Neural cell (in vitro differentiated cells): ENCODE measurements at regions not wholly inside any gene's neighbourhood (a gene's known extent, or its start where the extent isn't known, plus 50 kb on each side); places are given as distances from the start of the nearest gene placed in this dataset.

Source experiments
- H2AFZ ChIP-seq: fragments of 200-600, 300-800 bp; sonication (generic), shearing (Covaris generic); 2 replicates; pipeline ENCODE4 v1.6.0; 2014; ENCODE audit warnings: low read depth, mild to moderate bottlenecking, antibody characterized with exemption, low read length, moderate library complexity
- H3F3A ChIP-seq: fragments of 200-600 bp; shearing (Covaris generic); 2 replicates; pipeline ENCODE4 v1.6.1; 2016; ENCODE audit warnings: mild to moderate bottlenecking, moderate library complexity, mixed read lengths, antibody characterized with exemption, low read length; ENCODE audit not compliant: insufficient read depth, poor library complexity, severe bottlenecking
- H3K27ac ChIP-seq: fragments of 200-600, 300-800 bp; sonication (generic), shearing (Covaris generic); 2 replicates; pipeline ENCODE4 v1.5.1; 2014; ENCODE audit warnings: mild to moderate bottlenecking, low read length, moderate library complexity
- H3K27me3 ChIP-seq: fragments of 300-800, 200-600 bp; sonication (generic), shearing (Covaris generic); 2 replicates; pipeline ENCODE4 v1.6.0; 2014; ENCODE audit warnings: mild to moderate bottlenecking, low read depth, low read length, moderate library complexity; ENCODE audit not compliant: insufficient read depth
- H3K36me3 ChIP-seq: fragments of 300-800, 200-600 bp; sonication (generic), shearing (Covaris generic); 2 replicates; pipeline ENCODE4 v1.5.1; 2014; ENCODE audit warnings: mild to moderate bottlenecking, antibody characterized with exemption, low read length, moderate library complexity; ENCODE audit not compliant: insufficient read depth
- H3K4me2 ChIP-seq: fragments of 300-800, 200-600 bp; sonication (generic), shearing (Covaris generic); 2 replicates; pipeline ENCODE4 v1.6.0; 2014; ENCODE audit warnings: mild to moderate bottlenecking, low read length
- H3K4me3 ChIP-seq: fragments of 300-800, 200-600 bp; sonication (generic), shearing (Covaris generic); 2 replicates; pipeline ENCODE4 v1.5.1; 2014; ENCODE audit warnings: mild to moderate bottlenecking, low read length, moderate library complexity
- H3K79me2 ChIP-seq: fragments of 200-600 bp; shearing (Covaris generic); replicated peaks from 2 replicates; pipeline ENCODE4 v1.6.0; 2014; ENCODE audit warnings: mild to moderate bottlenecking, low read length, moderate library complexity; ENCODE audit not compliant: insufficient read depth
- H3K9ac ChIP-seq: fragments of 300-800, 200-600 bp; sonication (generic), shearing (Covaris generic); 2 replicates; pipeline ENCODE4 v1.6.1; 2016; ENCODE audit warnings: mild to moderate bottlenecking, low read length, mixed read lengths
- H3K9me2 ChIP-seq: fragments of 200-600 bp; shearing (Covaris generic); 2 replicates; pipeline ENCODE4 v1.6.1; 2016; ENCODE audit warnings: mild to moderate bottlenecking, low read length, mixed read lengths; ENCODE audit not compliant: insufficient read depth
- H3K9me3 ChIP-seq: fragments of 200-600, 300-800 bp; sonication (generic), shearing (Covaris generic); 2 replicates; pipeline ENCODE4 v1.6.1; 2016; ENCODE audit warnings: mild to moderate bottlenecking, mixed run types, low read length, moderate library complexity, mixed read lengths
- H4K20me1 ChIP-seq: fragments of 200-600 bp; shearing (Covaris generic); 2 replicates; pipeline ENCODE4 v1.6.1; 2016; ENCODE audit warnings: mild to moderate bottlenecking, mixed run types; ENCODE audit not compliant: insufficient read depth
- EP300 ChIP-seq: fragments of 450-650 bp; conservative IDR thresholded peaks from 2 replicates; pipeline ENCODE4 v1.6.1; 2014; ENCODE audit warnings: antibody characterized with exemption, mild to moderate bottlenecking, moderate library complexity; ENCODE audit not compliant: poor library complexity, severe bottlenecking
- EZH2 ChIP-seq: fragments of 200-600, 300-800 bp; shearing (Covaris generic), sonication (generic); IDR thresholded peaks from 2 replicates; pipeline ENCODE4 v1.6.1; 2014; ENCODE audit warnings: antibody characterized with exemption, low read length, borderline replicate concordance, mild to moderate bottlenecking; ENCODE audit not compliant: insufficient read depth, poor library complexity, severe bottlenecking
- MXI1 ChIP-seq: fragments of 450-650 bp; conservative IDR thresholded peaks from 2 replicates; pipeline ENCODE4 v1.6.1; 2014; ENCODE audit warnings: antibody characterized with exemption, mild to moderate bottlenecking; ENCODE audit not compliant: poor library complexity, severe bottlenecking
- POLR2AphosphoS5 ChIP-seq: IDR thresholded peaks from 2 replicates; pipeline ENCODE4 v1.6.1; 2012
- RAD21 ChIP-seq: fragments of 450-650 bp; conservative IDR thresholded peaks from 2 replicates; pipeline ENCODE4 v1.6.1; 2014; ENCODE audit warnings: antibody characterized with exemption, mild to moderate bottlenecking, moderate library complexity
- SMC3 ChIP-seq: fragments of 450-650 bp; conservative IDR thresholded peaks from 2 replicates; pipeline ENCODE4 v1.6.1; 2014; ENCODE audit warnings: antibody characterized with exemption, mild to moderate bottlenecking, moderate library complexity; ENCODE audit not compliant: poor library complexity
- TAF1 ChIP-seq: IDR thresholded peaks from 2 replicates; pipeline ENCODE4 v1.6.1; 2012; ENCODE audit warnings: low read depth
- TF ChIP-seq, protein P1 (sequence below): IDR thresholded peaks from 2 replicates; pipeline ENCODE4 v1.6.1; 2012; ENCODE audit warnings: borderline replicate concordance
- TF ChIP-seq, protein P2 (sequence below): fragments of 450-650 bp; IDR thresholded peaks from 2 replicates; pipeline ENCODE4 v1.5.1; 2014; ENCODE audit warnings: antibody characterized with exemption, mild to moderate bottlenecking, moderate library complexity; ENCODE audit not compliant: poor library complexity, severe bottlenecking

DNA sequence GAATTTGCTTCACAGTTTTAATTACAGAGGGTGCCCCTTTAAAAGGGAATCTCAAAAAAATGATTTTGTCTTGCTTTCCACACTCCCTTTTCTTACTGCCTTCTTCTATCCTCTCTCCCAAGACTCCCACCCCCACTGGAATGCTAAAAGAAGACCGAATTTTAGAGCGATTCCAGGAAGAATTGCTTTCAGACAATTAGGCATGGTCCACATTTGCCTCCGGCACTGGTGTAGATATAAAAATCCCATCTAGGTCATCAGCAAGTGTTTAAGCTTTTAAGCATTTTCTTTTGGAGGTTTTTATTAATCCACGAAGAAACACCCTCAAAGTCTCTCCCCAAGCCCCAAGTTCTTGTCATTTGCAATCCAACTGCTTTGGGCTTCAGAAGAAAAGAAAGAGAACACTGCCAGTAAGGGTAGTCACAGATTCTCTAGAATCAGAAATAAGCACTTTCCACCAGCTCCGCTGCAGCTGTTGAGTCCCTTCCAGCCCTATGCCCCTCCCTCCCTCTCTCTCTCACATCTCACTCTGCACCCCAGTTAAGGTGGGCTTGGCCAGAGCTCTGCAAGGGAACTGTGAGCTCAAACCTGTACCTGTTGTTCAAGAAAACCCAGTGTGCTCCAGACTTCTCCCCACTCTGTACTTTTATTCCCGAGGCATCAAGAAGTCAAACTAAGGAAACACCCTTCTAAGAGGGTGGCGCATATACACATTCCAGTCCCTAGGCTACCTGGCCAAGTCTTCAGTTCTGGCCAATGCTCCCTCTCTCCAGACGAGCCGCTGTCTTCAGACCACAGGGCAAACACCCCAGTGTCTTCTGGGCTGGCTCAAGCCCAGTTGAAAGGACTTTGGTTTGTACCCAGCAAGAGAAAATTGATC lies 170.2 kb downstream of the RGS9 start:
- Histone ChIP-seq H3F3A (no peaks in the 10 kb centered on the region), H3K36me3 (no peaks in the 10 kb centered on the region), H3K79me2 (no peaks in the 10 kb centered on the region), H3K27me3 (no peaks in the 10 kb centered on the region), H3K27ac (no peak overlapping the region), H2AFZ (no peak overlapping the region), H3K9ac (no peak overlapping the region), H3K9me2 (no peaks in the 10 kb centered on the region), H3K9me3 (no peaks in the 10 kb centered on the region), H3K4me3 (no peak overlapping the region), H3K4me2 (no peak overlapping the region), H4K20me1 (no peaks in the 10 kb centered on the region)
- TF ChIP-seq TAF1 (no peak), EZH2 (no peak), POLR2AphosphoS5 (no peak), MXI1 (no peak), RAD21 (no peak), SMC3 (no peak), EP300 (no peak)
- TF ChIP-seq, protein P1, sequence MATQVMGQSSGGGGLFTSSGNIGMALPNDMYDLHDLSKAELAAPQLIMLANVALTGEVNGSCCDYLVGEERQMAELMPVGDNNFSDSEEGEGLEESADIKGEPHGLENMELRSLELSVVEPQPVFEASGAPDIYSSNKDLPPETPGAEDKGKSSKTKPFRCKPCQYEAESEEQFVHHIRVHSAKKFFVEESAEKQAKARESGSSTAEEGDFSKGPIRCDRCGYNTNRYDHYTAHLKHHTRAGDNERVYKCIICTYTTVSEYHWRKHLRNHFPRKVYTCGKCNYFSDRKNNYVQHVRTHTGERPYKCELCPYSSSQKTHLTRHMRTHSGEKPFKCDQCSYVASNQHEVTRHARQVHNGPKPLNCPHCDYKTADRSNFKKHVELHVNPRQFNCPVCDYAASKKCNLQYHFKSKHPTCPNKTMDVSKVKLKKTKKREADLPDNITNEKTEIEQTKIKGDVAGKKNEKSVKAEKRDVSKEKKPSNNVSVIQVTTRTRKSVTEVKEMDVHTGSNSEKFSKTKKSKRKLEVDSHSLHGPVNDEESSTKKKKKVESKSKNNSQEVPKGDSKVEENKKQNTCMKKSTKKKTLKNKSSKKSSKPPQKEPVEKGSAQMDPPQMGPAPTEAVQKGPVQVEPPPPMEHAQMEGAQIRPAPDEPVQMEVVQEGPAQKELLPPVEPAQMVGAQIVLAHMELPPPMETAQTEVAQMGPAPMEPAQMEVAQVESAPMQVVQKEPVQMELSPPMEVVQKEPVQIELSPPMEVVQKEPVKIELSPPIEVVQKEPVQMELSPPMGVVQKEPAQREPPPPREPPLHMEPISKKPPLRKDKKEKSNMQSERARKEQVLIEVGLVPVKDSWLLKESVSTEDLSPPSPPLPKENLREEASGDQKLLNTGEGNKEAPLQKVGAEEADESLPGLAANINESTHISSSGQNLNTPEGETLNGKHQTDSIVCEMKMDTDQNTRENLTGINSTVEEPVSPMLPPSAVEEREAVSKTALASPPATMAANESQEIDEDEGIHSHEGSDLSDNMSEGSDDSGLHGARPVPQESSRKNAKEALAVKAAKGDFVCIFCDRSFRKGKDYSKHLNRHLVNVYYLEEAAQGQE, result no peak
- TF ChIP-seq, protein P2, sequence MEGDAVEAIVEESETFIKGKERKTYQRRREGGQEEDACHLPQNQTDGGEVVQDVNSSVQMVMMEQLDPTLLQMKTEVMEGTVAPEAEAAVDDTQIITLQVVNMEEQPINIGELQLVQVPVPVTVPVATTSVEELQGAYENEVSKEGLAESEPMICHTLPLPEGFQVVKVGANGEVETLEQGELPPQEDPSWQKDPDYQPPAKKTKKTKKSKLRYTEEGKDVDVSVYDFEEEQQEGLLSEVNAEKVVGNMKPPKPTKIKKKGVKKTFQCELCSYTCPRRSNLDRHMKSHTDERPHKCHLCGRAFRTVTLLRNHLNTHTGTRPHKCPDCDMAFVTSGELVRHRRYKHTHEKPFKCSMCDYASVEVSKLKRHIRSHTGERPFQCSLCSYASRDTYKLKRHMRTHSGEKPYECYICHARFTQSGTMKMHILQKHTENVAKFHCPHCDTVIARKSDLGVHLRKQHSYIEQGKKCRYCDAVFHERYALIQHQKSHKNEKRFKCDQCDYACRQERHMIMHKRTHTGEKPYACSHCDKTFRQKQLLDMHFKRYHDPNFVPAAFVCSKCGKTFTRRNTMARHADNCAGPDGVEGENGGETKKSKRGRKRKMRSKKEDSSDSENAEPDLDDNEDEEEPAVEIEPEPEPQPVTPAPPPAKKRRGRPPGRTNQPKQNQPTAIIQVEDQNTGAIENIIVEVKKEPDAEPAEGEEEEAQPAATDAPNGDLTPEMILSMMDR, result no peak

DNA sequence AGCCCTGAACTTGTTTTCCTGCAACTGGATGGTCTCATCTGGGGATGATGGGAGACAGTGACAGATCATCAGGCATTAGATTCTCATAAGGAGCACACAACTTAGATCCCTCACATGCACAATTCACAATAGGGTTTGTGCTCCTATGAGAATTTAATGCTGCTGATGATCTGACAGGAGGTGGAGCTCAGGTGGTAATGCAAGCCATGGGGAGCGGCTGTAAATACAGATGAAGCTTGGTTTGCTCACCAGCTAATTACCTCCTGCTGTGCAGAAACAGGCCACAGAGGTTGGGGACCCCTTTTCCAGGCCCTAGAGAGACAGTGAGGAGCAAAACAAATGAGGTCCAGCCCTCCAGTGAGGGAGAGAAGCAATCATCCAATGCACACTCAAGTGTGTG lies 168.6 kb downstream of the RGS9 start:
- Histone ChIP-seq H3K79me2 (no peaks in the 10 kb centered on the region), H2AFZ (no peak overlapping the region), H3K9me2 (no peaks in the 10 kb centered on the region), H3K4me3 (no peak overlapping the region), H3K36me3 (no peaks in the 10 kb centered on the region), H3K27ac (no peak overlapping the region), H3K9ac (no peak overlapping the region), H4K20me1 (no peaks in the 10 kb centered on the region), H3K9me3 (no peaks in the 10 kb centered on the region), H3K27me3 (no peaks in the 10 kb centered on the region), H3K4me2 (no peak overlapping the region), H3F3A (no peaks in the 10 kb centered on the region)
- TF ChIP-seq POLR2AphosphoS5, result no peak
- no peak for TF ChIP-seq RAD21
- TF ChIP-seq, protein P2, result no peak
- no peak for TF ChIP-seq EP300
- TF ChIP-seq EZH2, result no peak
- no peak for TF ChIP-seq TAF1
- no peak for TF ChIP-seq MXI1
- TF ChIP-seq, protein P1, result no peak
